Brain pericyte (primary cell): ENCODE measurements at regions not wholly inside any gene's neighbourhood (a gene's known extent, or its start where the extent isn't known, plus 50 kb on each side); places are given as distances from the start of the nearest gene placed in this dataset.
"Not testable (repeated sequence)": the region's sequence is repeated elsewhere in the genome, so short reads cannot be mapped to it uniquely, and the experiment has no call there.

Experiments used
- DNase-seq: peaks from one replicate; pipeline ENCODE4 v3.0.0-alpha.2; 2012; ENCODE audit warnings: low read depth, low spot score

DNA sequence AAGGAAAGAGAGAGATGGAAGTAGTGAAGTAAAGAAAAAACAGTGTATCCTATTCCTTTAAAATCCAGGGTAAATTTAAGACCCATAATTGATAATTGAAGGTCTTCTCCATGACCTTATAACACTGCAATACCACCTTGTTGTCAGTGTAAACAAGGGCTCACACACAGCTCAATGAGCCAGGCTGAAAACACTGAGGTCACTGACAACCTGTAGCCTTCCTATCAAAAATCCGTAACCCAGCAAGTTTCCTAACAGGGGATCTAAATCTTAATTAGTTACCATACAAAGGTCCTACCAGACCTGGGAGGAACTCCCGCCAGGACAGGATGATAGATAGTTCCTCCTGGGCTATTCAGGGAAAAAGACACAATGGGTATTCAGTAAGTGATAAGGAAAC lies 1677.1 kb downstream of the OLFM4 start:
- DNase-seq, result no peak

DNA sequence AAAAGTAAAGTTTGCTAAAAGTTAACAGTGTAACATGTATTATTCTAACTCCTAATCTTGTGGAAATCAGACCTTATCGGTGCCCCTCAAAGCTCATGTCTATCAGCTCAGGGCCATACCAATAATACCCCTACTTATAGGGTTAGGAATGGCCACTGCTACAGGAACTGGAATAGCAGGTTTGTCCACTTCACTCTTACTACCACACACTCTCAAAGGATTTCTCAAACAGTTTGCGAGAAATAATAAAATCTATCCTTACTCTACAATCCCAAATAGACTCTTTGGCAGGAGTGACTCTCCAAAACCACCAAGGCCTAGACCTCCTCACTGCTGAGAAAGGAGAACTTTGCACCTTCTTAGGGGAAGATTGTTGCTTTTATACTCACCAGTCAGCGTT lies 1677.7 kb downstream of the OLFM4 start:
- no peak for DNase-seq

DNA sequence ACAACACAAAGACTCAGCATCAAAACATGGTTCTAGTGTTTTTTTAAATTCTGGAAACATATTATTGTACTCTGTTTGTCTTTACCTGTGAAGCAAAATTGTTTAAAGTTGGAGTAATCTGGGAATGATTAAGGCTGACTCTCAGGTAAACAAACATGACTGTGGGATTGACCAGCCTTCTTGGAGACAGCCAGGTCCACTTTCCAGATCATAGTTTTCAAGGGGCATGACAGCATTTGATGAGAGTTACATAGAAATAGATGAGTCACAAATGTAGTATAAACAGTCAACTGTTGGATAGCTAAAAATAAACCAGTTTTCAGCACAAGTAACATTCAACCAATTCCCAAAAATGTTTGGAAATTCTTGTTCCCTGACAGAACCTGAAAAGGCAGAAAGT lies 1680.9 kb downstream of the OLFM4 start:
- DNase-seq, result no peak

DNA sequence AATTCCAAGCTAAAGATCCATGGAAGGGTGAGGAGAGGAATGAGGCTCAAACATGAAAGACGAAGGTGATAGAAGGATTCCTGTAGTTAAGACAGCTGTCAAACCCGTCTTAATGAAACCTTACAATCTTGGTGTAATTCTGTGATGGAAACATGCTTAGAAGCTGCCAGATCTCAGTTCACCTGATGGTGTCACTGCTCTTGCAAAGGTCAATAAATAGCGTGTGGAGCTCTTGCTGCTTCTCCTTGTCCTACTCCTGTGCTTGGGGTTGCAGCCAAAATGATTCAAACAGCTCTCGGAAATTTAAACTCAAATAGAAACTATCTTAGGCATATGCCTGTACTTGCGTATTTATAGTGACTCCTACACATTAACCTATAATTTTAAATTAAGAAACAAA lies 1705.0 kb downstream of the OLFM4 start:
- no peak for DNase-seq

DNA sequence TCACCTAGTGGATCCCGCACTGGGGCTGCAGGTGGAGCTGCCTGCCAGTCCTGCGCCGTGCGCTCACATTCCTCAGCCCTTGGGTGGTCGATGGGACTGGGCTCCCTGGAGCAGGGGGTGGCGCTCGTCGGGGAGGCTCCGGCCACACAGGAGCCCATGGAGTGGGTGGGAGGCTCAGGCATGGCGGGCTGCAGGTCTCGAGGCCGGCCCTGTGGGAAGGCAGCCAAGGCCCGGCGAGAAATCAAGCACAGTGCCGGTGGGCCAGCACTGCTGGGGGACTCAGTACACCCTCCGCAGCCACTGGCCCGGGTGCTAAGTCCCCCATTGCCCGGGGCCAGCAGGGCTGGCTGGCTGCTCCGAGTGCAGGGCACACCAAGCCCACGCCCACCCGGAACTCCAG lies 1708.6 kb downstream of the OLFM4 start:
- not testable (repeated sequence) for DNase-seq

DNA sequence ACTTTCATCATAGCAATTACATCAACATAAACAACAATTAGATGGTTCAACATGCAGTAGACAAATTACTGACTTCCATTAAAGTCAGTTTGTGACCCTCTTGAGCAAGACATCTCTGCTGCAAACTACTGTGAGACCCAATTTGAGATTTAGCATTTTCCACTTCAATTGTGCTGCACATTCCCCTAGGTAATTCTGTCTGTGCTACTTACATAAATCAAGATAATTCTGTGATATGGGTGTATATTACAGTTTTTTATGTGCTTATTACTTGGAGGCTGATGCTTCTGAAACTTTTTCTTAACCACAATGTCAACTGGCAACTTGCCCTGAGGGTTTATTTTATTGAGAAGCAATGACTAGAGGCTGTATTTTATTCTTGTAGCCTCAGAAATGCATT lies 1714.4 kb downstream of the OLFM4 start:
- DNase-seq, result no peak

DNA sequence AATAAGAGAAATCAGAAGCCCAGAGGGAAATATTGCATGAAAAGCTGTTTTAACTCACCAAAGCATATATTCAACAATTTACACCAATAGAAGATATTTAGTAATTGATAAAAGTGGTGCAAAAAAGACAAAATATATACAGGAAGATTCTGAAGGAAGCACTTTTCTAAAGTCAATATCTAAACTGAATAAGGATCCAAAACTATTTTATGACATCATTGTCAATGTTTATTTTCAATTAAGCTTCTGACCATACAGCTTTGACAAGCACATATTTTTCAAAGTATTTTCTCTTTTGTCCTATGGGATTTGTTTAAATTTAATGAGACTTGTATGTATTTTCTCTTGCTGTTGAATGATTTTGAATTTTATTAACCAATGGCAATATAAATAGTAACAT lies 1716.1 kb downstream of the OLFM4 start:
- DNase-seq, result no peak

DNA sequence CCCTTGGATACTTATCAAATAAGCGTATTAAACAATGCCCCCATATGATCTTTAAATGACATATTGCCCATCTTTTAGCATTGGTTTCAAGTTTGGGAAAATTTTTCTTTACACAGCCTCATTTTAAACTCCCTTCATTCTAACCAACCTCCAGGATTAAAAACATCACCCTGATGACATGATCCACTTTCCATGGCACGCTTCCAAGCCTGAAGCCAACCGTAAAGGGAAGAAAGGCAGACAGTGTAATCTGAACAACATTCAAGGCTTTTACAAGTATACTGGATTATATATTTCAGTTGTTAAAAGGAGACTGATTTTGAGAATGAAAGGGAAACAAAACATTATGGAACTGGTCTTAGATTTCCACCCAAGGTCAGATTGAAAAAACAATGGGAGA lies 1721.9 kb downstream of the OLFM4 start:
- DNase-seq, result no peak

DNA sequence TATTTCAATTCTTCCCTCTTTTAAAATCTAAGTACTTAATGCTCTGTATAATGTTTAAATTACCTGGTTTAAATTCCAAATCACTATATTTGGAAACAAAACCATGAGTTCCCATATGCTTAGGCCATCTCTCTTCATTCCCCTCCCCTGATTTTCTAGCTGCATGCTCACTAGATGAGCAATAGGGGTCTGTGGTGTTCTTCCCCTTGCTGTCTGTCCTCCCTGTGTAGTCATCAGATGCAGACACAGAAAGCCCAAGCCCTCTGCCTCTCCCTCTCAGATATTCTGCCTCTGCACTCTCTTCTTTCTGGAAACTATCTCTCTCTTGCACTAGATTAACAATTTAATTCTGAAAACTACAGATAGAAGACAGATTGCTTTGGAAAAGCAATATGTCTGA lies 1730.2 kb downstream of the OLFM4 start:
- no peak for DNase-seq

DNA sequence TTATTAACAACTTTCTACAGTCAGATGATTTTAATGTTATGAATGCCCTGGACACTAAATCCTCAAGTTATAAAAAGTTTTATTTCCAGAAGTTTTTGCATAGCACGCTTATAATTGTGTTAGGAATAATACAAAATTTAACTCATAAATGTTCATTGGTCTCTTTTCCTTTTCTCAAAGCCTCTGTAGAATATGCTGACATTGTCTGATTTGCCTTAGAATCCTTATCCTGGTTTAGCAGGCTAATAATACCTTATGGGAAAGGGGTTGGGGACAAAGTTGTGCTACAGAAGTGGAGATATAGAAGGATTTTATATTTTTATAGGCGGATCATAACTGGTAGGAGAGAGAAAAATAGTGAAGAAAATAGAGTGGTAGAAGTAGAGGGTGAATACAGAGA lies 1739.6 kb downstream of the OLFM4 start:
- DNase-seq, result no peak

DNA sequence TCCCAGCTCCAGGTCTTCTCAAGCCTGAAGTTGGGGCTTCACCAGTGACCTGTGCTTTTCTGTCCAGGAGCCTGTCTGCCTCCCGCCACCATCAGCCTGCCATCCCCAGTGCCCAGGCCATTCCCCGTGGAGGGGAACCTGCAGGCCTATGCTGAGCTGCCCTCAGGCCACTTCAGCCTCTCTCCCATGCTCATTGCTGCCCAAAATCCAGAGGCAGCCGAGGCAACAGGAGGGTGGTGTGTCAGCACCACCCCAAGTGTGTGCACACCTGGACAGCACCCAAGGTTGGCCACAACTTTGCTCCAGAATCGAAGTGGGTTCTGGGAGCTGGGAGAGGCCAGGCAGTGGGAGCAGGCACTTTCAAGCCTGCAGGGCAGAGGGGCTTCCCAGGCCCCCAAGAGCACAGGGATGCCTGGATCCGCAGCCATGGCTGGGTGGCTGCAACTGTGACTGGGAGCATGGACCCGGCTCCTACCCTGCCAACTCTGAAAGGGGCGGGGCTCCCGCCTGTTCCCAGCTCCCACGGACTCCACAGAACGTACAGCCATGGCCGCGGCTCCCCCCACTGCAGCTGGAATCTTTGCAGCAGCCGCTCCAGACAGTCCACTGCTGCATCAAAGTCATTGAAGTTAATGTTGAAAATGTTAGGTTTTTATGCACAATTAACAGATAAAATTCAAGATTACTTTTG lies 1747.0 kb downstream of the OLFM4 start:
- no peak for DNase-seq

DNA sequence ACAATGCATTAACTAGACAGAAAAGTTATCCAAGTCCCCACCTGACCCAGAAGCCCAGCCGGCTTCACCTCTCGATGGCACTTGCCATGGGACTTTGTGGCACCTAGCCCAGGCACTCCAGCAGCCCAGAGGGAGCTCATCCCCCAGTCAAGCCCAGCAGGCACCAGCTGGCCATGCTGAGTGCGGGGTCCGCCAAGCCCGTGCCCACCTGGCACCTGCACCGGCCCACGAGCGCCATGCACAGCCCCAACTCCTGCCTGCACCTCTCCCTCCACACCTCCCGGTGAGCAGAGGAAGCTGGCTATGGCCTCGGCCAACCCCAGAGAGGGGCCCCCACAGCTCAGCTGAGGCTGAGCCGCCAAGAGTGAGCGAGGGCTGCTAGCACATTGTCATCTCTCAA lies 1759.1 kb downstream of the OLFM4 start:
- no peak for DNase-seq

DNA sequence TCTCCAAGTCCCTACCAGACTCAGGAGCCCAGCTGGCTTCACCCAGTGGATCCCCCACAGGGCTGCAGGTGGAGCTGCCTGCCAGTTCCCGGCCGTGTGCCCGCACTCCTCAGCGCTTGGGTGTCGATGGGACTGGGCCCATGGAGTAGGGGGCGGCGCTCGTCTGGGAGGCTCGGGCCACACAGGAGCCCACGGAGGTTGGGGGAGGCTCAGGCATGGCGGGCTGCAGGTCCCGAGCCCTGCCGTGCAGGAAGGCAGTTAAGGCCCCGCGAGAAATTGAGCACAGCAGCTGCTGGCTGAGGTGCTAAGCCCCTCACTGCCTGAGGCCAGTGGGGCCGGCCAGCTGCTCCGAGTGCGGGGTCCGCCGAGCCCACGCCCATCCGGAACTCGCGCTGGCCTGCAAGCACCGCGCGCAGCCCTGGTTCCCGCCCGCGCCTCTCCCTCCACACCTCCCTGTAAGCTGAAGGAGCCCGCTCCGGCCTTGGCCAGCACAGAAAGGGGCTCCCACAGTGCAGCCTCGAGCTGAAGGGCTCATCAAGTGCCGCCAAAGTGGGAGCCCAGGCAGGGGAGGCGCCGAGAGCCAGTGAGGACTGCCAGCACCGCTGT lies 1771.1 kb downstream of the OLFM4 start:
- no peak for DNase-seq

DNA sequence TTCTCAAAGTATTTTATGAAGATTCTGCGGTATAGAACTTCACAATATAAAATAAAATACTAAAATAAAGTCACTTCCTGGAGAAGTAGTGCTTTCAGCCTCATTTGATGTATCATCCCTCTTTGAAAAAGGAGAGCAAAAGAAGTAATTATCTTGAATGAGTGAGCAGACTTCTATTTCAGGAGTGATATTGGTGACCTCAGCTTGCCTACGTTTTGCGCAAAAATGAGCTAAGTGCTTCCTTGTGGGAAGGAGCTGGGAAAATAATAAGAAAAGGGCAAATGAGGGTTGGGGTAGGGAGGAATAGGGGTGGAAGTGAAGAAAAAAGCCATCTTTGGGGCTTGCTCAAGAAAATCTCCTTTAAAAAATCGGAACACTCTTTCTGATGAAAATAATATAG lies 1773.6 kb downstream of the OLFM4 start:
- no peak for DNase-seq

DNA sequence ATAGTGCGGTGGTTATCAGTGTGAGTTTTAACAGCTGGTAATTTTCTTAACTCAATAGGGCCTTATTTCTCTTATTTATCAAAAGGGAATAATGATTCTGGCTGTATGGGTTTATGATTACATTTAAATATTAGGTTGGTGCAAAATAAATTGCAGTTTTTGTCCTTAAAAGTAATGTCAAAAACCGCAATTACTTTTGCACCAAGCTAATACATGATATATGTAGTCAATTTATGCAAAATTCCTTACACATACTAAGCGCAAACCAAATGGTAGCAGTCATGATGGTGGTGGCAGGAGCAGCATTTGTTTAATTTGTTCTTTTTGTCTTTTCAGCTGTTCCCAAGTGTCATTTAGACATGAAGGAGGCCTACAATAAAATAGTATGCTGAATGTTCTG lies 1777.1 kb downstream of the OLFM4 start:
- DNase-seq, result no peak

DNA sequence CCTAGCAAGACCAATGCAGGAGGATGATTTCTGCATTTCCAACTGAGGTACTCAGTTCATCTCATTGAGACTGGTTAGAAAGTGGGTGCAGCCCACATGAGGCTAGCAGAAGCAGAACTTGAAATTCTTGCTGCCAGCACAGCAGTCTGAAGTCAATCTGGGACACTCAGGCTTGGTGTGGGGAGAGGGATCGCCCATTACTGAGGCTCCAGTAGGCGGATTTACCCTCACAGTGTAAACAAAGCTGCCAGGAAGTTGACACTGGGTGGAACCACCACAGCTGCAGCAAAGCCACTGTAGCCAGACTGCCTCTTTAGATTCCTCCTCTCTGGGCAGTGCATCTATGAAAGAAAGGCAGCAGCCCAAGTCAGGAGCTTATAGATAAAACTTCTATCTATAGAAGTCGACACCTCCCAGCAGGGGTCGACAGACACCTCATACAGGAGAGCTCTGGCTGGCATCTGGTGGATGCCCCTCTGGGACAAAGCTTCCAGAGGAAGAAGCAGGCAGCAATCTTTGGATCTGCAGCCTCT lies 1793.4 kb downstream of the OLFM4 start:
- not testable (repeated sequence) for DNase-seq

DNA sequence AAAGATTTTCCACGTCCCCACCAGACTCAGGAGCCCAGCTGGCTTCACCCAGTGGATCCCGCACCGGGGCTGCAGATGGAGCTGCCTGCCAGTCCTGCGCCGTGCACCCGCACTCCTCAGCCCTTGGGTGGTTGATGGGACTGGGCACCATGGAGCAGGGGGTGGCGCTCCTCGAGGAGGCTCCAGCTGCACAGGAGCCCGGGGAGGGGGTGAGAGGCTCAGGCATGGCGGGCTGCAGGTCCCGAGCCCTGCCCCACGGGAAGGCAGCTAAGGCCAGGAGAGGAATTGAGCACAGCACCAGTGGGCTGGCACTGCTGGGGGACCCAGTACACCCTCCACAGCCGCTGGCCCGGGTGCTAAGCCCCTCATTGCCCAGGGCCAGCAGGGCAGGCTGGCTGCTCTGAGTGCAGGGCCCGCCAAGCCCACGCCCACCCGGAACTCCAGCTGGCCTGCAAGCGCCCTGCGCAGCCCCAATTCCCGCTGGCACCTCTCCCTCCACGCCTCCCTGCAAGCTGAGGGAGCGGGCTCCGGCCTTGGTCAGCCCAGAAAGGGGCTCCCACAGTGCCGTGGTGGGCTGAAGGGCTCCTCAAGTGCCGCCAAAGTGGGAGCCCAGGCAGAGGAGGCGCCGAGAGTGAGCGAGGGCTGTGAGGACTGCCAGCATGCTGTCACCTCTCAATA lies 1800.9 kb downstream of the OLFM4 start:
- not testable (repeated sequence) for DNase-seq

DNA sequence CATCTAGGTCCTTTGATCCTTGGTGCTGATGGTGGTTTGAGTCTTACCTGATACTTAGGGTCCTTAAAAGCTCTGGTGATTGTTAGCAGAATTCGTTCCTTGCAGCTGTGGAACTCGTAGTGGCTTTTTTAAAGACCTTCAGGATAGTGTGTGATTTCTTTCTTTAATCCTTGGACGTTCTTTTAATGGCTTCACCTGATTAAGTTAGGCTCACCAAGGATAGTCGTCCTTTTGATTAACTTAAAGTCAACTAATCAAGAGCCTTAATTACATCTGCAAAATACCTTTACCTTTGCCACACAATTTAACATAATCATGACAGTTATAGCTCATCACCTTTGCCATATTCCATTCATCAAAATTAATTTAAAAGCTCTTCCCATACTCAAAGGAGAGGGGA lies 1807.7 kb downstream of the OLFM4 start:
- no peak for DNase-seq

DNA sequence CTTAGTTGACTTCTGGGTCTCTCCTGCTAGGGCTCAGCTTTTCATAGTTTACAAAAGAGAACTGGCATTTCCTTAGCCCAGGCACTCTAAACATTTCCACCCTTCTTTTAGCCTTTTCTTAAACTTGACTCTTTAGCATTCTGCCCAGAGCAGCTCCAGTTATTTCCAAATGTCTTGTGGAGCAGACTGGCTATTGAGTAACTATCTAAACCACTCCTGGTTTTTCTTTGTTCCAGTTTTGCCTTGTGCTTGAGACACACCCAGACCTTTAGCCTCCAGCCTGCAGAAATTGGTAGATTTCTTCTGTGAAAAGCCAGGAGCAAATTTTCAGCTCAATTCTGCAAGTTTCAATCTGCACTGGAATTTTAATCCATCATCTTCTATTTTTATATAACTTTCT lies 1813.1 kb downstream of the OLFM4 start:
- DNase-seq, result no peak

DNA sequence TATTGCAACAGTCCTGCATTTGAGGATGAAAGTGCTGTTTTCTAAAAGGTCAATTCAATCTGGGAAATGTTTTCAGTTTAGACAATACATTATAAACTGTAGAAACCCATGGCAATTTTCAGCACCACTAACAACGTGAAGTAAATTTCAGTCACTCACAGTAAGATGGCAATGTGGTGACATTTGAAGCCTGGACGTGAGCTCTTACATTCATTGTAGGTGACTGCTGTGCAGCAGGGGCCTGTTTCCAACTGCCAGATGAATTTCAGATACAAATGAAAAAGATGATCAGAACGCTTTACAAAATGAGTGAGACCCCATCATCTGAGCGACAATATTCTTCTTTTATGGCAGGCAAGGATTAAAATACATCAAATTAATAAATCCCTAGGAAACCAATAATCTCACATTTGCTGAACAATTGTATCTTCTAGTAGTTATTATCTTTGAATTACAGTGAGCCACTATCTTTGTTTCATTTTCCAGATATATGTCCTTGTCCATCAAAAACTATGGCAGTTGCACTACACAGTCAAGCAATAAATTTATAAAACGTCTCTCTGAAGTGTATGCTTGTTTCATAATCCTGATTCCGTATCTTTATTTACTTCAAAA lies 1816.8 kb downstream of the OLFM4 start:
- no peak for DNase-seq

DNA sequence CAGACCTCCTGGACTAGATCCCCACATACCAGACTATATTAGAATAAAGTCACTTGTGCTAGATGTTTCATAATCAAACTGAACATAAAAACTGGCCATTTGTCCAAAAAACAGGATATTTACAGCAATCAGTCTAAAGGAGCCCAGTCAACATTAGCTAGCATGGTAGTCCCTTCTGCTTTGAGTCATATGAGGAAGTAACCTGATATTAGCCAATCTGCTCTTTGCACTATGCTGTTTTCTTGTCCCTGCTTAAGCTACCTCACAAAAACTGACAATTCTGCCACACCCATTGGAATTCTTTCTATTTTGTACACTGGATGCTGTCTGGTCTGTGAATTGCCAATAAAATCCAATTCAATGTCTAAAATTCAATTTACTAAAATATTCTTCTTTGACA lies 1824.2 kb downstream of the OLFM4 start:
- no peak for DNase-seq

DNA sequence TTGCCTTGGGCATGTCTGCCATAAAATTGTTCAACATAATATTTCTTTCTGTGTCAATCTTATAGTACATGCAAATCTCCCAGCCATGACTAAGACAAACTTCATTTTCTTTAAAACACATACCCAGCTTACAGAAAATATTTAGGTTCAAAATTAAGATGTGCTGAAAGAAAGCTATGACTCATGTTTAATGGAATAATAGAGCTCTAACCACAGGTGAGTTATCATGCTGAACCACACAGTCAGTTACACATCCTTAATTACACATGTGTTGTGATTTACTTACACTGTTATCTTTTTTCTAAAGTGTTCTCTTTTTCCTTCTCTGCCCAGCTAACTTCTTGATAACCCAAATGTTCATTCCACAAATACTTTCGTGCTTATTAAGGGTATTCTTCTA lies 1831.2 kb downstream of the OLFM4 start:
- no peak for DNase-seq

DNA sequence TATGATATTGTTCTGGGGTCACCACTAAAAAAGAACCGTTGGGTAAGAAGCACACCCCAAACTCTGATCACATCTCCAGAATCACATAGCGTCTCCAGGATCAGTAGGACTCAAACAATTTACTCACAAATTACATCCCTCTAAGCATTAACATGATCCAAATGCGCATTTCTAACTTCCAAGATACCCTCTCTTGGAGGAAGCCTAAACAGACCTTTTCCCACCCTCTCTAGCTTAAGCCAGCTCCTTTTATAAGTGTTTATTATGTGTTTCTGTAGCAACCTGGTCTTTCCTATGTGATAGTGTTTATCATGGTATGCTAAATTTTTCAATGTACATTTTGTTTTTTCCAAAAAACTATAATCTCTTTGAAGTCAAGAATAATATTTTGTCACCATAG lies 1846.5 kb downstream of the OLFM4 start:
- no peak for DNase-seq
